ENCODE measurements at regions not wholly inside any gene's neighbourhood (a gene's known extent, or its start where the extent isn't known, plus 50 kb on each side); places are given as distances from the start of the nearest gene placed in this dataset.

DNA sequence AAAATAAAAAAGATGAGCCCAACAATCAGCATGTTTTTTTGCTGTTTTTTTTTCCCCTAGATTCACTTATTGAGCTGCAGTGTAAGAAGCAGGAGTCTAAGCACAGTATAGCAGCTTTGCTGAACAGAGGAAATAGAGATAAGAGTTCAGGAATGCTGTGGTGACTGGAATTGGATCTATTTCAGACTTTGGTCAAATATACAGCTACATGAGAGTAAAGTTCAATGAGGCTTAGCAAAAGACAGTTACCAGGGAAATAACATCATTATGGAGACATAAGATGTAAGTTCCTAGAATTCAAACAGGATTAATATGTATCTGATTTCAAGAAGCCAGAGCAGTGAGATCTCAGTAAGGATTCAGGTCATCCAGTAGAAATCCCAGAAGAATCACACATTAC lies 613.0 kb downstream of the RPS29 start:
- ATAC-seq (ENCODE audit: poor library complexity) = no peak
- intact Hi-C loops (cut with DNase I) = no loop called here
- no peak for DNase-seq

DNA sequence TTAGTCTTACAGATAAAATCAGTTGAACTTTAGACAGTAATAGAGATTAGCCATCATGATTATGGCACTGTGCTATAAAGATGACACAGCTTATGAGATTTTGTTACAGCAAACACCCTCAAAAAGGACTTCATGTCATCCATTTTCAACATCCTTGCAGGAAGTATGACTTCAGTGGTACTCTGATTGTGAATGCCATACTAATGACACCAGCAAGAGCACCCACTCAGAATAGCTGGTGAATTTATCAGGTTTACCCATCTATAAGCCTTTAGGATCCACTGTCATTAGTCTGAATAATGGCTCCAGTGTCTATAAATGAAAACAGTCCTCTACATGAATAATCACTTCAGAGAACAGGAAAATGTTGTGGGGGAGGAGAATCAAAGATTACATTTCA lies 615.2 kb downstream of the RPS29 start:
- ATAC-seq (ENCODE audit: poor library complexity) (no peak), DNase-seq (no peak)
- intact Hi-C loops (cut with DNase I) = no loop called here

DNA sequence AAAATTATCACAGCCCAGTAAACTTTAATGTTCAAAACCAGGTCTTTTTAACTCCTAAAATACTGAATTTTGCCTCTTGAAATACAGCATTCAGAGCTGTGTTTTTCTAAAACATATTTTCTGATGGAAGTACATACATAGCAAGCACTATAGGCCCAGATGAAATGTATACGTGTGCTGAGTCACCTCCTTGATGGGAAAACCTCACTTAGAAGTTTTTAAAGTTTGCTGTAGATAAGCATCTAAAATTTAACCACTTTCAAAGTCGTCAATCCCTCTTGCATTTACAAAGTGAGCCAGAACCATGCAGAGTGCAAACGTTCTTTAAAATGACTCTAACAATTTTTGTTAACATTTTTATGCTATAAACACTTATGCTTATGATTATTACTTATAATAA lies 618.8 kb downstream of the RPS29 start:
- no peak for ATAC-seq (ENCODE audit: poor library complexity)
- intact Hi-C loops (cut with DNase I) = no loop called here
- DNase-seq = no peak

DNA sequence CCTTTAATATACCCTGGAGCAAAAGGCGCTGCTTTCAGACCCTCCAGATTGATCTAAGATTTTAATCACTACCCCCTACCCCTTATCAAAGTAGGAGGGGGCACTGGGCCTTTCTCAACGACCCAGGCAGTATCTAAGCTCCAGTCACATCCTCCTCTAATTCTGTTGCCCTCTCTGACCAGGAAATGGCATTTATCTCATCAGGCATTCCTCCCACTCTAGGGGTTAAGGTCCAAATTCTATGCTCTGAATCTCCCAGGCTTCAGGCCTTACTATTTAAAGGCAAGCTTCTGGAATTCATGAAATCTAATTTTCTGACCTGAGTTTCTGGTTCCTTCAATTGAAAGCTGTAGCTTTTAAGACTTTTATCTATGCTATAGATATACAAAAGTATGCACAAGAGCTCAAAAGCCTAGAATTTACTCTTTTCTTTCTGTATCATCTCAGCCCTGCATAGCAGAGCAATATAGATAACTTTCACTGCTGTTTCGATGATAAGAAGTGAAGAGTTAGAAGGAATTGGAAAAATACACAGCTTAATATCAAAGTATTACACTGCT lies 622.9 kb downstream of the RPS29 start:
- ATAC-seq (ENCODE audit: poor library complexity) = no peak
- intact Hi-C loops (cut with DNase I) = no loop called here

DNA sequence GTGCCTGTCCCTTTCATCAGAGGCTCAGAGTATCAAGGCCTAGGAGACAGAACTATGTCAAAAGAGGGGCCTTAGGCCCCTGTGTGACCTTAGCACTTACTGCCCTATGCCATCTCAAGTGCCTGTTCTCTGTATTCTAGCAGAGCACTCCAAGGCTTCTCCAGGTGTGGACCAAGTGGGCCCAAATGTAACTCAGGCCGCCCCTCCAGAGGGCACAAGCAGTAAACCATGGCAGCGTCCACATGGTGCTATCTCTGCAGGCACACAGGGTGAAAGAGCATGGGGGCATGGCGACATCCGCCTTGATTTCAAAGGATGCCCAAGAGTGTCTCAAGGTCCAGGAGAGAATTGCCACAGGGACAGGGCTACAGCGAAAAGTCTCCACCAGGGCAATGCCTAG lies 628.7 kb downstream of the RPS29 start:
- DNase-seq = no peak
- no peak for ATAC-seq (ENCODE audit: poor library complexity)
- intact Hi-C loops (cut with DNase I) = no loop called here

More for the DNA sequence above, 622.9 kb downstream of the RPS29 start:
- DNase-seq = no peak

DNA sequence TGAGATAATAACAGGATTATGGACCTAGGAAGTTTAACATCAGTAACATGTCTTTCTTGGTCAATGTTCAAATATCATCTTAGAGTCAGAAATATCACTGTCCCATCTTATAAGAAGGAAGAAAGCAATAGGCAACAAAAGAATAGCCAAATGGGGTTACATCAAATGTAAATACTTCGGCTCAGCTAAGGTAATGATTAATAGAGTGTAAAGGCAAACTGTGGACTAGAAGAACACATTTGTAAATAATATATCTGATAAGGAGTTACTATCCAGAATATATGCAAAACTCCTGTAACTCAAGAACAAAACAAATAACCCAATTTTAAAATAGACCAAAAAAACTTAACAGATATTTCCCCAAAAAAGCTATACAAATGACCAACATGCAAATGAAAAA lies 630.3 kb downstream of the RPS29 start:
- intact Hi-C loops (cut with DNase I) = no loop called here
- no peak for ATAC-seq (ENCODE audit: poor library complexity)
- no peak for DNase-seq

DNA sequence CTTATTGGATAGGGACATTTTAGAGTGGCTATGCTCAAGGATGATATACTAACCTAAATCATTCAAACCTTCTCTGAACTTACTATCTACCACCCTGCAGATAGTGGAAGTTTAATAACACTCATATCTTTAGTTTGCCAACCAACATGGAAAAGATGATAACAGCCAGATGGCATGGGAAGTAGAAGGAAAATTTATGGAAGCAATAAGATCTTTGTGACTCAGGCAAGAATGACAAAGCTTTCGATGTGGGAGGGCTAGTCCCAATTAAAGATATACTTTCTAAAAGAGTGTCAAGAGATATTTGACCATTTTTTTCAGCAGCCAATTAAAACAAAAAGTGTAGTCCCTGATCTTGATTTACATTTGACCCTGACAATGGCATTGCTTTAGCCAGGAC lies 631.7 kb downstream of the RPS29 start:
- ATAC-seq (ENCODE audit: poor library complexity) = no peak
- intact Hi-C loops (cut with DNase I) = no loop called here

DNA sequence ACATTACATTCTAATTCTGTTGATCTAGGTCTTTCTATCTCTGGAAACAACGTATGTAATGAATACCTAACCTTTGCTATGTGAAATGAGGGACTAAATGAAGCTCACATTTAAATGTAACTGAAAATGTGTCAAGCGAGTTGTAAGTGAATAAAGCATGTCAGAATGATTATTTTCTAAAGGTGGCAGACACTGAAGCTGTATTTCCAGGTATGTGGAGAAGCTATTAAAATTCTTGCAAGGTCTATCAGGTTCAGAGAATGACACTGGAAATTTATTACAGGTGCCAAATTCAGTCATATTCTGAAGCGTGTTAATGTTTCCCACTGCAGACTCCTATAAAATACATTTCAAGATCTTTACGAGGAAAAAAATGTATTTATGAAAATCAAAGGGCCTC lies 641.4 kb downstream of the RPS29 start:
- intact Hi-C loops (cut with DNase I) = no loop called here
- DNase-seq (no peak), ATAC-seq (ENCODE audit: poor library complexity) (no peak)

More for the DNA sequence above, 631.7 kb downstream of the RPS29 start:
- no peak for DNase-seq

DNA sequence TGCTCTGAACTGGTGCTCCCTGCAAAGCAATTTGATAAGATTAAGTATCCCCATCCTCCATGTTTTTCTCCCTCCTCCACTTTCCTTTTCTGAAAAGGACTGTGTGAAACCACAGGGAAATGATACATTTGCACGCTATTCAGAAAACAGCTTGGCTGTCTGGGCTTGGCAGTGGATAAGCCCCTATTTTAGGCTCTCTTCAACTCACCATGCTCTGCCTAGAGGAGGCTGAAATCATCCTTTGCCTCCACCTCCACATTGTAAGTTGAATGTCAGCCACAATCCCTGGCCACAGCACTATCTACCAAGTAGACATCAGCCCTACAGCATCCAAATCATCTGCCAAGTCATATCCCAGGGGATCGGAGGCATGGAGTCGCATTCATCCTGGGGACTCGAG lies 642.3 kb downstream of the RPS29 start:
- no peak for DNase-seq
- ATAC-seq (ENCODE audit: poor library complexity) = no peak
- intact Hi-C loops (cut with DNase I) = no loop called here

DNA sequence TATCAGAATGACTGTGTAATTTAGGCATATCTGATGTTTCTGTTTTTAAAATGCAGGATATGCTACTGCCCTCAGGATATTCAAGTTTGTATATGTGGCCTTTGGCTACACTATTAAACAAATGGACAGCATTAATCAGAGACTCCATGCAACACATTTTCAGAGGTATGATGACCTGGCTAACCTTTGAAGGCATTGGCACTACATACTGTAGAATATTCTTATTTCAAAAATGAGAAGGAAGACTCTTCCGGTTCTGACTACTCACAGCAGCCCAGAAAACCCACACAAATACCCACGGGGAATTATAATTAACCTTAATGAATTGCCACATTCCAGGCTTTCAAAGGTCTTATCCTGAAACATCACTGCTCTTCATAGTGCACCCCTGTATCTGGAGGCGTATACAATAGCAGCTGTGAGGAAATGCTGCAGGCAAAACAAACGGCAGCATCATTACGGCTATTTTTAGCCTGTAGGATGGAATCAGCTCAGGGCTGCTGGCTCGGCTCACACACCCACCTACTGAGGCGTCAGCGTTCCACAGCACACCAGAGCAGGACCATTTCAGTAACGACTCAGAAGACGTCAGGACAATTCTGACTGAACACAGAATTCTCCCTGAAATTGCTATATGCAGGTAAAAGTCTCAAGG lies 648.5 kb downstream of the RPS29 start:
- intact Hi-C loops (cut with DNase I) = no loop called here
- ATAC-seq (ENCODE audit: poor library complexity) (no peak), DNase-seq (no peak)

DNA sequence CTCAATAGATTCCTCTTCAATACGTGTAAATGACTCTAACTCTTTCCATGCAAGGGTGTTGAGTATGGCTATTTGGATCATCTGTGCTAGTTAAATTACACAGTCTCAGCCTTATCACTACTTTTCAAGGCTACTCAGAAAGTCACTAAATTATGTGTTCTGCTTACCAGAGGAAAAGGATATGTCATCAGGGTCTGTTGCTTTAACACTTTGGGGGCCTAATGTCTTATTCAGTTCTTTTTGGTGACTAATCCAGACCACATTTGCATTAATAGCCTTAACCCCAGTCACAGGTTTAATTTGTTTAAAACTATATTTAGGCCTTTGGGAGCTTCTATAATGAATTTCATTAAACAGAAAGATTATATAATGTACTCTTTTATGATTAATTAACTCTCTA lies 649.3 kb downstream of the RPS29 start:
- no peak for DNase-seq
- intact Hi-C loops (cut with DNase I) = no loop called here
- no peak for ATAC-seq (ENCODE audit: poor library complexity)

DNA sequence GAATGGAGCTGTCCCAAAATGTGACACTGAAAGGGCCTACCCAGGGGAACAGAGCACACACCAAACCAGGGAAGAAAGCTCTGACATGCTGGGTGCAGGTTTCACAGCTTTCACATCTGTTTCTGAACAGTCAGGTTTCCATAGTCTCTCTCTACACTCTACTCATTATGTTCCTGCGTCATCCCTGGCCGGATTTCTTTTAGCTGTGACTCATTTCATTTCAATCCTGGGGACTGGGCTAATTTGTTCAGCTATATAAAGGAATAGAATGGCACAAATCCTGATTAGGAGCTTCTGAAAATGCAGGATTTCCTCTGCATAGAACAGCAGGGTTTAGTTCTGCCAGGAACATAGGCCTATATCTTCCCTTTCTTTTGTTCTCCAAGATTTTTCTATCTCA lies 649.8 kb downstream of the RPS29 start:
- DNase-seq (no peak), ATAC-seq (ENCODE audit: poor library complexity) (no peak)
- intact Hi-C loops (cut with DNase I) = no loop called here

DNA sequence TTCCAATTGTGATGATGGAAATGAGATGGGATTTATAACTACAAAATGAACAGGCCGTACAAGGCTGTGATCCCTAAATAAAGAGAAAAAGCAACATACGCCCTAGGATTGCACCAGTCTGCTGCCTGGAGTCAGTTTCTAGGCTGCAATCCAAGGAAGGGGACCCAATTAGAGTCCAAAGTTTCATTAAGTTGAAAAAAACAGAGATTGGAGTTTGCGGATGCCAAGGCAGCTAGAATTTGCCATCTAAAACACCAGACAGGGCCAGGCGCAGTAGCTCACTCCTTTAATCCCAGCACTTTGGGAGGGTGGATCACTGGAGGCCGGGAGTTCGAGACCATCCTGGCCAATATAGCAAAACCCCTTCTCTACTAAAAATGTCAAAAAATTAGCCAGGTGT lies 661.0 kb downstream of the RPS29 start:
- intact Hi-C loops (cut with DNase I) = no loop called here
- no peak for ATAC-seq (ENCODE audit: poor library complexity)
- DNase-seq = no peak

DNA sequence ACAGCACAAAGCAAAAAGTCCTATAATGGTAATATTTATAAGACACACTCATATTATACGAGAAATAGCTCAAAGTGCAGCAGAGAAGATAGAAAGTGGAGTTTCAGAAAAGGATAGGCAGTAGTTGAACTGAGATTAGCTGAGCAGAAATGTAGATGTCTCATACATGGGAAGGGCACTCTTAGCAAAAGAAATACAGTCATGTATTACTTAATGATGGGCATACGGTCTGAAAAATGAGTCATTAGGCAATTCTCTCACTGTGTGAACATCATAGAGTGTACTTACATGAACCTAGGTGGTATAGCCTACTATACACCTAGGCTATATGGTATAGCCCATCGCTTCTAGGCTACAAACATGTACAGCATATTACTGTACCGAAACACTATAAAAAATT lies 671.3 kb downstream of the RPS29 start:
- DNase-seq (no peak), ATAC-seq (ENCODE audit: poor library complexity) (no peak)
- intact Hi-C loops (cut with DNase I) = no loop called here

DNA sequence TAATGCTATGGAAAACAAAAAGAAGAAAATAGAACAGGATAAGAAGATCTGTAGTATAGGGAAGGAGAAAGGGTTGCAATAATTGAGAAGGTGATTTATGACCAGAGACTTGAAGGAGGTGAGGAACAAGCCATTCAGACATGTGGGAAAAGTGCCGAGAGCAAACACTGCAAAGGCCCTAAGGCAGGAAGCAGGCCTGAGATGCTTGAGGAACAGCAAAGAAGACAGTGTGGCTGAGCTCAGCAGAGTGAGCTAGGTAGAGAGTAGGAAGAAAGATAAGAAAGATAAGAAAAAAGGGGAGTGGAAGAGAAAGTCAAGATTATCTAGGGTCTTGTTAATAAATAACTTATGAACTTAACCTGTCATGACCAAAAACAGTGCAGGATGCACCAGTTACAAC lies 671.8 kb downstream of the RPS29 start:
- intact Hi-C loops (cut with DNase I) = no loop called here
- no peak for DNase-seq
- ATAC-seq (ENCODE audit: poor library complexity) = no peak

DNA sequence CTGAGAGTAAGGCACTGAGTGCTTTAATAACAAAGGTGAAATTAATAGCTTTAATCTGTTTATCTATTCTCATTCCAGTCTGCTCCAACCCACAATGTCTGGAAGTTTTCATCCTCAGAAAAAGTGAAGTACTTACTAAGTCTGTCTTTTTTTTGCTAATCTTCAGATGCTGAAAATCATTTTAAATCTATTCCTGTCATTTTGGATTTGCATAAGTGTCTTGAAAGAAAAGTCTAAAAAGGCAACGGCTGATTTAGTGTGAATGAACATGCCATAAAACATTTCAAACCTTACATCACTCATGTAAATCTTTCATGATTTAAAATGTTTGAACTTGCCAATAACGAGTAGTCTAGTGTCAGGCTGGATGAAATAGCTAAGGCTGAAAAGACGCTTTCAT lies 685.6 kb downstream of the RPS29 start:
- intact Hi-C loops (cut with DNase I) = no loop called here
- ATAC-seq (ENCODE audit: poor library complexity) = no peak

DNA sequence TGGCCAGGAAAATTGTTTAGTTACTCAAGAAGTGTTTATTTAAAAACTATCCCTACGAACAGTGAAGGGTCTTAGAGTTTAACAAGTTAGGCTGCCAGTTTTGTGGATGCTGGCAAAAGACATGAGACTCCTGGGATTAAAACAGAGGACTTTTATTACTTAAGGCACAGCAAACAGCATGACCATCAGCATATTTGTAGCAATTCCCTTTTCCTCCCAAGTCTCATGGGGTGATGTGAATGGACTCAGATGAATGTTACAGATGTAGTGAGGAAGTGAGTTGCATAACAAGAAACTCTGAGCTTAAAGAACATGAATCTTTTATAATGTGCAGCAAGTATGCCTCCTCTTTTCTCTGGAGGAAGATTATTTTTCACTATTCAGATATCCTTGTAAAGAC lies 695.8 kb downstream of the RPS29 start:
- DNase-seq (no peak), ATAC-seq (ENCODE audit: poor library complexity) (peak; percentile 36)
- intact Hi-C loops (cut with DNase I) = no loop called here

More for the DNA sequence above, 685.6 kb downstream of the RPS29 start:
- no peak for DNase-seq

DNA sequence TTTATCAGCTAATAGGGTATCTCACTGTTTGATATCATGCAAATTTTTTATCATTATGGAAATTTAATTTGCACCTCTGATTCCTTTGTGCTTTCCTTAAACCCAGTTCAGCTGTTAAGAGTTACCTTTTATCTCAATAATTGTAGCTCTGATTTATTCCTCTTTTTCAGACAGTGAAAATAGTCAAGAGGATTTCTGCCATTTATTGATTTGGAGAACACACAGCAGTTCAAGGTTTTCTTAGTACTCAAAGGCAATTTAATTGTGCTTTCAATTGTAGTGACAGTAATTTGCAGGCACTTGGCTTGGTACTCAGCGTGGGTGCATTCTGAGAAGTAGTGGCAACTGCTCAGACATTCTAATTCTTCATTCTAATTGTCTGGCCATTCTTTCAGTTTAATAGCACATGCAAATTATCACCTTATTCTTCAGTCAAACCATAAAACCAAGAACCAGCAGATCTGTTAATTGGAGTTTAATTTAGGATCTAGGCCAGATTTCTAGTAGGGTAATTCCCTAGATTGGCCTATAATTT lies 709.3 kb downstream of the RPS29 start:
- DNase-seq (no peak), ATAC-seq (ENCODE audit: poor library complexity) (no peak)
- intact Hi-C loops (cut with DNase I) = no loop called here

DNA sequence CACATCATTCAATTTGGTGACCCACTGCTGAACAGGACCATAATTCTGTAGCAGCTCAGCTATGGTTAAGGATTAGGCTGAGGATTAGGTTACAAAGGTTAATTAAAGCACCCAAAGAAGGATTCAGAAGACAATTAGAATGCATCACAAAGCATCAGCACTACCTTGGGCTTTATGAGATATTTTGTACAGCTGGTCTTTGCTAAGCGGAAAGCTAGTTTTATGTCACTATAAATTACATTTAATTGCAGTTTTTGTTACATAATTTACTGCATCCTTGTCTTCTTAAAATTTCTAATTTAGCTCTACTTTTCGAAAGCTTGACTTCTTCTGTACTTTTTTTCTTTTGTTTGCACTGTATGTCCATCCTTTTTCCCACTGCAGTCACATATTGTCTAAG lies 711.5 kb downstream of the RPS29 start:
- ATAC-seq (ENCODE audit: poor library complexity) = no peak
- intact Hi-C loops (cut with DNase I) = no loop called here
- no peak for DNase-seq

DNA sequence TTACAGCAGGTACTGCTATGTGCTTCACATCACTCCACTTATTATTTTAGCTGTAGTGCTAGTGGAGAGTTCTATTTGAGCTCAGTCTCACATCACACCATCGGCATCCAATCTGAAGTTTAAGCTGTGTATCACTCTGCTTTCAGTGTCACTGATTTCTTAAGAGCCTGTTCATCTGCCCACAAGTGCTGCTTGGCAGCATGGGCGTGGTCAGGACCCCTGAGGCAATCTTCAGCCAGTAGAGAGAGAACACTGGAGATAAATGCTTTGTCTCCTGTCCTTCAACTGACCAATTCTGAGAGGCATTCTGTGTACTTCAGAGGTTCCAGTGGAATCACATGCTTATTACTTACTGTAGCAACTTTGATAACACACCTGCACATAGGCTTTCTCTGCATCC lies 728.8 kb downstream of the RPS29 start:
- DNase-seq = no peak
- ATAC-seq (ENCODE audit: poor library complexity) = no peak
- intact Hi-C loops (cut with DNase I) = no loop called here

DNA sequence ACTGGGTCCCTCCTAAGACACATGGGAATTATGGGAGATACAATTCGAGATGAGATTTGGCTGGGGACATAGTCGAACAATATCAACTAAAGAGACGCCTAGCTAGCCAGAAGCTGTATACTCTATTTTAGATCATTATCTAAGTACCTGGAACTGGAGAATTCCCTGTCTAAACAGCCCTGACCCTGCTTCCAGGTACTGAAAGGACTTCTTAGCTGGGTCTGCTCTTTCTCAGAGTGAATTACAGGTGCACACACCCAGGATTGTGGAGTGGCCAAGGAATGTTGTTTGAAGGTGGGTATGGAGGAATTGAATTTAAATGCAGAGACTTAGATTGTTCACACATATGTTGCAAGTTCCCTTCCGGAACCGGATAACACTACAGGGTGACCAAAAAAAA lies 733.0 kb downstream of the RPS29 start:
- DNase-seq = no peak
- no peak for ATAC-seq (ENCODE audit: poor library complexity)
- intact Hi-C loops (cut with DNase I) = no loop called here
